Neural cell (in vitro differentiated cells): ENCODE measurements at regions not wholly inside any gene's neighbourhood (a gene's known extent, or its start where the extent isn't known, plus 50 kb on each side); places are given as distances from the start of the nearest gene placed in this dataset.
"Not testable (repeated sequence)": the region's sequence is repeated elsewhere in the genome, so short reads cannot be mapped to it uniquely, and the experiment has no call there.

Source experiments
- H2AFZ ChIP-seq: fragments of 200-600, 300-800 bp; sonication (generic), shearing (Covaris generic); 2 replicates; pipeline ENCODE4 v1.6.0; 2014; ENCODE audit warnings: low read depth, mild to moderate bottlenecking, antibody characterized with exemption, low read length, moderate library complexity
- H3F3A ChIP-seq: fragments of 200-600 bp; shearing (Covaris generic); 2 replicates; pipeline ENCODE4 v1.6.1; 2016; ENCODE audit warnings: mild to moderate bottlenecking, moderate library complexity, mixed read lengths, antibody characterized with exemption, low read length; ENCODE audit not compliant: insufficient read depth, poor library complexity, severe bottlenecking
- H3K27ac ChIP-seq: fragments of 200-600, 300-800 bp; sonication (generic), shearing (Covaris generic); 2 replicates; pipeline ENCODE4 v1.5.1; 2014; ENCODE audit warnings: mild to moderate bottlenecking, low read length, moderate library complexity
- H3K27me3 ChIP-seq: fragments of 300-800, 200-600 bp; sonication (generic), shearing (Covaris generic); 2 replicates; pipeline ENCODE4 v1.6.0; 2014; ENCODE audit warnings: mild to moderate bottlenecking, low read depth, low read length, moderate library complexity; ENCODE audit not compliant: insufficient read depth
- H3K36me3 ChIP-seq: fragments of 300-800, 200-600 bp; sonication (generic), shearing (Covaris generic); 2 replicates; pipeline ENCODE4 v1.5.1; 2014; ENCODE audit warnings: mild to moderate bottlenecking, antibody characterized with exemption, low read length, moderate library complexity; ENCODE audit not compliant: insufficient read depth
- H3K4me2 ChIP-seq: fragments of 300-800, 200-600 bp; sonication (generic), shearing (Covaris generic); 2 replicates; pipeline ENCODE4 v1.6.0; 2014; ENCODE audit warnings: mild to moderate bottlenecking, low read length
- H3K4me3 ChIP-seq: fragments of 300-800, 200-600 bp; sonication (generic), shearing (Covaris generic); 2 replicates; pipeline ENCODE4 v1.5.1; 2014; ENCODE audit warnings: mild to moderate bottlenecking, low read length, moderate library complexity
- H3K79me2 ChIP-seq: fragments of 200-600 bp; shearing (Covaris generic); replicated peaks from 2 replicates; pipeline ENCODE4 v1.6.0; 2014; ENCODE audit warnings: mild to moderate bottlenecking, low read length, moderate library complexity; ENCODE audit not compliant: insufficient read depth
- H3K9ac ChIP-seq: fragments of 300-800, 200-600 bp; sonication (generic), shearing (Covaris generic); 2 replicates; pipeline ENCODE4 v1.6.1; 2016; ENCODE audit warnings: mild to moderate bottlenecking, low read length, mixed read lengths
- H3K9me2 ChIP-seq: fragments of 200-600 bp; shearing (Covaris generic); 2 replicates; pipeline ENCODE4 v1.6.1; 2016; ENCODE audit warnings: mild to moderate bottlenecking, low read length, mixed read lengths; ENCODE audit not compliant: insufficient read depth
- H3K9me3 ChIP-seq: fragments of 200-600, 300-800 bp; sonication (generic), shearing (Covaris generic); 2 replicates; pipeline ENCODE4 v1.6.1; 2016; ENCODE audit warnings: mild to moderate bottlenecking, mixed run types, low read length, moderate library complexity, mixed read lengths
- H4K20me1 ChIP-seq: fragments of 200-600 bp; shearing (Covaris generic); 2 replicates; pipeline ENCODE4 v1.6.1; 2016; ENCODE audit warnings: mild to moderate bottlenecking, mixed run types; ENCODE audit not compliant: insufficient read depth
- EP300 ChIP-seq: fragments of 450-650 bp; conservative IDR thresholded peaks from 2 replicates; pipeline ENCODE4 v1.6.1; 2014; ENCODE audit warnings: antibody characterized with exemption, mild to moderate bottlenecking, moderate library complexity; ENCODE audit not compliant: poor library complexity, severe bottlenecking
- EZH2 ChIP-seq: fragments of 200-600, 300-800 bp; shearing (Covaris generic), sonication (generic); IDR thresholded peaks from 2 replicates; pipeline ENCODE4 v1.6.1; 2014; ENCODE audit warnings: antibody characterized with exemption, low read length, borderline replicate concordance, mild to moderate bottlenecking; ENCODE audit not compliant: insufficient read depth, poor library complexity, severe bottlenecking
- MXI1 ChIP-seq: fragments of 450-650 bp; conservative IDR thresholded peaks from 2 replicates; pipeline ENCODE4 v1.6.1; 2014; ENCODE audit warnings: antibody characterized with exemption, mild to moderate bottlenecking; ENCODE audit not compliant: poor library complexity, severe bottlenecking
- POLR2AphosphoS5 ChIP-seq: IDR thresholded peaks from 2 replicates; pipeline ENCODE4 v1.6.1; 2012
- RAD21 ChIP-seq: fragments of 450-650 bp; conservative IDR thresholded peaks from 2 replicates; pipeline ENCODE4 v1.6.1; 2014; ENCODE audit warnings: antibody characterized with exemption, mild to moderate bottlenecking, moderate library complexity
- SMC3 ChIP-seq: fragments of 450-650 bp; conservative IDR thresholded peaks from 2 replicates; pipeline ENCODE4 v1.6.1; 2014; ENCODE audit warnings: antibody characterized with exemption, mild to moderate bottlenecking, moderate library complexity; ENCODE audit not compliant: poor library complexity
- TAF1 ChIP-seq: IDR thresholded peaks from 2 replicates; pipeline ENCODE4 v1.6.1; 2012; ENCODE audit warnings: low read depth
- TF ChIP-seq, protein P1 (sequence below): IDR thresholded peaks from 2 replicates; pipeline ENCODE4 v1.6.1; 2012; ENCODE audit warnings: borderline replicate concordance
- TF ChIP-seq, protein P2 (sequence below): fragments of 450-650 bp; IDR thresholded peaks from 2 replicates; pipeline ENCODE4 v1.5.1; 2014; ENCODE audit warnings: antibody characterized with exemption, mild to moderate bottlenecking, moderate library complexity; ENCODE audit not compliant: poor library complexity, severe bottlenecking

DNA sequence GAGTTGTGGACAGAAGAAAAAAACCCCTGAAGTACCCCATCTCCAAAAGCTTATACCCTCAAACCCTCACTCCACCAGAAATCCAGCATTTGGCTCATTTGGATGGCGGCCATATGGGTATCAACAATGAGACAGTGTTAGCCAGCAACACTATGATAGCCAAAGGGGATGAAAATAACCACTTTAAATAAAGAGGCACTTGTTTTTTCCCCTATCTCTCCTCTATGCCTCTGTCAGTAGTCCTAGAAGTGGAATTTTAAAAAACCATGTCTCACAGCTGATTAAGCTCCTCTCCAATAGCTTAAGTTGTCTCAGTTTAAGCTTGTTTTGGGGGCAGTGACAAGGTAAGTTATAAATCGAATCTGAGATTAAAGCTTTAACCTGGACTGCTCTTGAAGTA is 124.0 kb downstream of the MOSPD2 start:
- TF ChIP-seq SMC3 = no peak
- TF ChIP-seq POLR2AphosphoS5 = no peak
- TF ChIP-seq MXI1 = no peak
- no peak for TF ChIP-seq EP300
- no peak for TF ChIP-seq RAD21
- no peak for TF ChIP-seq TAF1
- TF ChIP-seq, protein P1, sequence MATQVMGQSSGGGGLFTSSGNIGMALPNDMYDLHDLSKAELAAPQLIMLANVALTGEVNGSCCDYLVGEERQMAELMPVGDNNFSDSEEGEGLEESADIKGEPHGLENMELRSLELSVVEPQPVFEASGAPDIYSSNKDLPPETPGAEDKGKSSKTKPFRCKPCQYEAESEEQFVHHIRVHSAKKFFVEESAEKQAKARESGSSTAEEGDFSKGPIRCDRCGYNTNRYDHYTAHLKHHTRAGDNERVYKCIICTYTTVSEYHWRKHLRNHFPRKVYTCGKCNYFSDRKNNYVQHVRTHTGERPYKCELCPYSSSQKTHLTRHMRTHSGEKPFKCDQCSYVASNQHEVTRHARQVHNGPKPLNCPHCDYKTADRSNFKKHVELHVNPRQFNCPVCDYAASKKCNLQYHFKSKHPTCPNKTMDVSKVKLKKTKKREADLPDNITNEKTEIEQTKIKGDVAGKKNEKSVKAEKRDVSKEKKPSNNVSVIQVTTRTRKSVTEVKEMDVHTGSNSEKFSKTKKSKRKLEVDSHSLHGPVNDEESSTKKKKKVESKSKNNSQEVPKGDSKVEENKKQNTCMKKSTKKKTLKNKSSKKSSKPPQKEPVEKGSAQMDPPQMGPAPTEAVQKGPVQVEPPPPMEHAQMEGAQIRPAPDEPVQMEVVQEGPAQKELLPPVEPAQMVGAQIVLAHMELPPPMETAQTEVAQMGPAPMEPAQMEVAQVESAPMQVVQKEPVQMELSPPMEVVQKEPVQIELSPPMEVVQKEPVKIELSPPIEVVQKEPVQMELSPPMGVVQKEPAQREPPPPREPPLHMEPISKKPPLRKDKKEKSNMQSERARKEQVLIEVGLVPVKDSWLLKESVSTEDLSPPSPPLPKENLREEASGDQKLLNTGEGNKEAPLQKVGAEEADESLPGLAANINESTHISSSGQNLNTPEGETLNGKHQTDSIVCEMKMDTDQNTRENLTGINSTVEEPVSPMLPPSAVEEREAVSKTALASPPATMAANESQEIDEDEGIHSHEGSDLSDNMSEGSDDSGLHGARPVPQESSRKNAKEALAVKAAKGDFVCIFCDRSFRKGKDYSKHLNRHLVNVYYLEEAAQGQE = no peak
- TF ChIP-seq EZH2 = no peak
- TF ChIP-seq, protein P2, sequence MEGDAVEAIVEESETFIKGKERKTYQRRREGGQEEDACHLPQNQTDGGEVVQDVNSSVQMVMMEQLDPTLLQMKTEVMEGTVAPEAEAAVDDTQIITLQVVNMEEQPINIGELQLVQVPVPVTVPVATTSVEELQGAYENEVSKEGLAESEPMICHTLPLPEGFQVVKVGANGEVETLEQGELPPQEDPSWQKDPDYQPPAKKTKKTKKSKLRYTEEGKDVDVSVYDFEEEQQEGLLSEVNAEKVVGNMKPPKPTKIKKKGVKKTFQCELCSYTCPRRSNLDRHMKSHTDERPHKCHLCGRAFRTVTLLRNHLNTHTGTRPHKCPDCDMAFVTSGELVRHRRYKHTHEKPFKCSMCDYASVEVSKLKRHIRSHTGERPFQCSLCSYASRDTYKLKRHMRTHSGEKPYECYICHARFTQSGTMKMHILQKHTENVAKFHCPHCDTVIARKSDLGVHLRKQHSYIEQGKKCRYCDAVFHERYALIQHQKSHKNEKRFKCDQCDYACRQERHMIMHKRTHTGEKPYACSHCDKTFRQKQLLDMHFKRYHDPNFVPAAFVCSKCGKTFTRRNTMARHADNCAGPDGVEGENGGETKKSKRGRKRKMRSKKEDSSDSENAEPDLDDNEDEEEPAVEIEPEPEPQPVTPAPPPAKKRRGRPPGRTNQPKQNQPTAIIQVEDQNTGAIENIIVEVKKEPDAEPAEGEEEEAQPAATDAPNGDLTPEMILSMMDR = no peak
- Histone ChIP-seq H3K36me3 (no peaks in the 10 kb centered on the region), H3K4me3 (no peak overlapping the region), H3K27ac (no peak overlapping the region), H3K9me3 (no peaks in the 10 kb centered on the region), H3K4me2 (no peak overlapping the region), H3F3A (no peaks in the 10 kb centered on the region), H3K9ac (no peak overlapping the region), H3K79me2 (no peaks in the 10 kb centered on the region), H4K20me1 (no peaks in the 10 kb centered on the region), H2AFZ (no peak overlapping the region), H3K9me2 (no peaks in the 10 kb centered on the region), H3K27me3 (no peaks in the 10 kb centered on the region)

DNA sequence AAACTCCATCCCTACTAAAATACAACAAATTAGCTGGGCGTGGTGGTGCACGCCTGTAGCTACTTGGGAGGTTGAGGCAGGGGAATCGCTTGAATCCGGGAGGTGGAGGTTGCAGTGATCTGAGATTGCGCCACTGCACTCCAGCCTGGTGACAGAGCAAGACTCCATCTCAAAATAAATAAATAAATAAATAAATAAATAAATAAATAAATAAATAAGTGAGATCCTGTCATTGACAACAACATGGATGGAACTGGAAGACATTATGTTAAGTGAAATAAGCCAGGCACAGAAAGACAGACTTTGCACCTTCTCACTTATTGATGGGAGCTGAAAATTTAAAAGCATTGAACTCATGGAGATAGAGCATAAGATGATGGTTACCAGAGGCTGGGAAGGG is 111.2 kb downstream of the MOSPD2 start:
- not testable (repeated sequence) for H3K36me3 ChIP-seq, H3F3A ChIP-seq, H3K79me2 ChIP-seq, H3K4me2 ChIP-seq, H3K9me3 ChIP-seq, H3K4me3 ChIP-seq, H4K20me1 ChIP-seq, H2AFZ ChIP-seq, H3K27ac ChIP-seq, H3K9ac ChIP-seq, H3K9me2 ChIP-seq, H3K27me3 ChIP-seq
